HUDEP-2 (cell line): ENCODE measurements at regions not wholly inside any gene's neighbourhood (a gene's known extent, or its start where the extent isn't known, plus 50 kb on each side); places are given as distances from the start of the nearest gene placed in this dataset.
A peak's percentile ranks its signal among the peaks of the same experiment; 100 is the strongest.
"Not testable (repeated sequence)": the region's sequence is repeated elsewhere in the genome, so short reads cannot be mapped to it uniquely, and the experiment has no call there.

Experiments
- DNase-seq, 76 experiments: peaks; one replicate each; lab custom pipeline; 2025; ENCODE audit not compliant: unreplicated experiment in 76 of 76; lab: John Stamatoyannopoulos, UW

DNA sequence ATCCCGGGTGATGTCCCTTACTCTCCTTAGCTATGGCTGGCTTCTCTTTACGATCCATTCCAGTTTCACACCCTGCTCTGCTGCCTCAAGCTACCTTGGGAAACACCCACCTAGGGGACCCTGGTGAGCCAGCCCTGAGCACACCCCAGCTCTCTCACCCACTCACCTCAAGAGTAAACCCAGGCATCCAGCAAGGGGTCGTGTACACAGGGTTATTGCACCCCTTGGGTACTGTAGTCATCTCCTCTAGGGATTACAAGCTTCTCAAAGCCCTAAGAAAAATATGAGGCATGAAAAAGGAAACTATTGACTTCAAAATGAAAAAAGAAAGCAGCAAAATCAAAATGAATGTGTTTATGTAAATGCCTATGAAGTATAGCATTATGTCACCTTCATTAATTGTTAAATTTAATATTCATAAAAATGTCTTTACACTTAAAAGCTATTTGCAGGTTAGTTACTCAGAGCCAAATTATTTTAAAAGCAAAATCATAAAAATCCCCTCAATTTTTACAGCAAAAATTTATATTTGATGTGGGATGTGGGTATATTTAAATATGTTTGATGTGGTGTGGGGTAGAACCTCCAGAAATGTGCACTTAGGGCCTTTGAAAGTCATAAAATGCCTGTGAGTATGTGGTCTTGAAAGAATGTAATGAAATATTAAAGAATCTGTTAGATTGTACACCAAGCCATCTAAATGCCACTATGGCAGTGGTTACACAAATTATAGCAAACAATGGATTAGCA, 190.3 kb downstream of the C1orf94 start:
- no peak for DNase-seq

DNA sequence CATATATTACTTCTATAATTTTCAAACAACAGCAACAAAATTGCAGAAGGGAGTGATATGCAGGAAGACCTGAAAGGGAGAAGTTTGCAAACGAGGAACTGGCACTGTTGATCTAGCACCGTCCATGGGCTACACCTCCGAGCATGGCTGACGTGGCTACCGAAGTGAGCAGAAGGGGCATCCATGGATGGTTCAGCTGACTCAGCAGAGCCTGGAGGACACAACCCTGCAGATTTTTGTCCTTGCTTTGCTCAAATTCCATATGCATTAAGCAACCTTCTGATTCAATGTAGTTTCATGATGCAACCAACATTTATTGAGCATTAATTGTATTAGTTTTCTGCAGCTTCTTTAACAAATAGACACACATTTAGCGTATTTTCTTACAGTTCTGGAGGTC, 191.2 kb downstream of the C1orf94 start:
- DNase-seq: no peak

DNA sequence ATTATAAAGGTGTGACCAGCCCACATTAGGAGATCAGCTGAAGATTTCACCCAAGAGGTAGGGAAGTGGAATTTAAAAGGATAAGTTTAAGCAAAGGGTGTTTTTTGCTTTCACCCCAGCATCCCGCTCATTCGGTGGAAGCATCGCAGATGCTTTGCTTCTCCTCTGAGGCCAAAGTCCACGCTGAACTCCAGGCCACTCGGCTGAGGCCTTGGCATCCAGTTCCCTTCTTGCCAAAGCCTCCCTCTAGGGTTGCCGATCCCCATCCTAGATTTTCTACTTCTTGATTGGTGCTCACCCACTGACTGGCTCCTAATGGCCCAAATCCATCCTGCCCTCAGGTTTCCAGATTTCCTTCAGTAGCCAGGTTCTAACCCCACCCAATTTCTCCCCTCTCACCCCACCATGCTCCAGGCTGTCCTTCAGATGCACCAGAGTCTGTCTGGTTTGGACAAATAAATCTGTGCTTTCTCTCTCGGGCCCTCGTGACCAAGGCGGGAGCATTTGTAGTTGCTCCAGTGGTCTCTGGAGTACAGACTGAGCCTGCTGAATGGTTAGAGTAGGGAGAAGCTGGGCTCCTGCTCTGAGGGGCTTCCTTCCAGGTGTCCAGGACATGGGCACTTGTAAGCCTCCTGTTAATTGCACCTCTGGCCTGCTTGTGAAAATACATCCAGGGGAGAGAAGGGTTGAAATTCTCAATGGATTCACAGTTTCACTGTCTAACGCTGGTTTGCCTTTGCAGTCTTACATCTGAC, 193.2 kb downstream of the C1orf94 start:
- DNase-seq: no peak

DNA sequence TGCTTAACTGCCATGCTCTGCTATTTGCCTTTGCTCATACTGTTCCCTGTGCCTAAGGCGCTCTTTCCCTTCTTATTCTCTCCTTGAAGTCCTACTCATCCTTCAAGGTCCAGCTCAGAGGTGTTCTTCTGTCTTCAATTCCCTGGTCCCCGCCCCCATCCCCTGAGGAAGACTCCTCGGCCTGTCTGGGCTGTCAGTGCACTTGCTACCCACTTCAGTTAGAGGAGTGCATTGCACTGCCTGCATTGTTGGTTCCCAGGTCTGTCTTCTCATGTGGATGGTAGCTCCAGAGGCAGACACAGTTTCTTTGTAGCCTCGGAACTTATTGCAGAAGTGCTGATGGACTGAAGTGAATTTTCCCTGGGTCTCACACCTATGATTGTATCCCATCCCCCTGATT, 194.0 kb downstream of the C1orf94 start:
- DNase-seq: no peak

DNA sequence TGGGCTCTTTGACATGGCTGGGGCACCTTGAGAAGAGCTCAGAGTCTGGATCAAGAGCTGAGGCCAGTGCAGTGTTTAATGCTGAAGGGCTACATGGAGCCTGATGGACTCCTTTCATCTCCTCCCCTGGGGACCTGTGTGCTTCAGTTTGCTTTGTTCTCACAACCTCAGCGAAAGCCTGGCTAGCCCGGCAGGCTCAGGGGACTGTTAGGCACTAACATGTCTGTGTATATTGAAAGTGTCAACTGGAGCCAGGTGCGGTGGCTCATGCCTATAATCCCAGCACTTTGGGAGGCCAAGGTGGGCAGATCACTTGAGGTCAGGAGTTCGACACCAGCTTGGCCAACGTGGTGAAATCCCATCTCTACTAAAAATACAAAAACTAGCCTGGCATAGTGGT, 194.5 kb downstream of the C1orf94 start:
- DNase-seq: not testable (repeated sequence)

DNA sequence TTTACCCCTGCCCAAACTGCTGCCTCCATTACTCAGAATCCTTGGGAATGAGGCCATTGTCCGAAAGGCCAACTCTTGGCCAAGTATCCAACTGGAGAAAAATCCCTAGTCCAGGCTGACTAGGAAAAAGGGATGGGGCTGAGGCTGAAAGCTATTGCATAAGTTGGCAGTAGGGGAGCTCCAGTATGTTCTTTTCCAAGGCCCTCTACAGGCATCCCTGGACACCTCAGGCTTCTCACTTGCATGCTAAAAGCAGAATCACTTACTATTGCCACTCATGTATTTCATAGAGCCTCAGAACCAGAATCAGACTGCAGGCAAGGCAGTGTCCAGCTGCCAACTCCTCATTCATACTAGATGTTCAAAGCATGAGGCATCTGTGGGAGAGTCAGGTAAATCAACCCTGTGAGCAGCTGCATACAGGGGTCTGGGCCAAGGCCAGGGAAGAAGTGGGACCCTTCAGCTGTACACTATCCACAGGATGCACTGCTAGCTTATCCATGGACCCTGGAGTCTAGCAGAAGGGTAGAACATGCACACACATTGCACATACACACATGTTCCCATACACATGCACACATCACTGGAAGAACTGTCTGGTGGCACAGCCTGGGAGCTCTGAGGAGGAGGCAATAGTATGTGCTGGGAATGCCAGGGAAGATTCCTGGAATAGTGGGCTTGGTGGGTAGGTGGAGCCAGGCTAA, 195.3 kb downstream of the C1orf94 start:
- no peak for DNase-seq

DNA sequence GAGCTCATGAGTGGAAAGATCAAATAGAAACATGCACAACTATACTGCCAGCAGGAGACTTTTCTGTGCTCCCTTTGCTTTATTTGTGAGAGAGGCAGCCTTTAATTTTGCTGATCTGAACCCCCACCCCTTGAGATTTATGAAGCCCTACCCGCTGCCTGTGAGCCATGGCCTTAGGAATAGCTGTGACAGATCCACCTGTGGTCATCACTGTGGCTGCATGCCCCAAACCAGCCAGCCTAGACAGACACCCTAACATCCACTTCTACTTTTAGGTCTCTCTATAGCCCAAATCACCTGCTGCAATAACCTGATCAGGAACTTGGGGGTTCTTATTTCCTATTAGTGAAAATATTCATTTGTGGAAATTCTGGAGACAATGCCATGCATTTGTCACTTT, 196.2 kb downstream of the C1orf94 start:
- DNase-seq: no peak

DNA sequence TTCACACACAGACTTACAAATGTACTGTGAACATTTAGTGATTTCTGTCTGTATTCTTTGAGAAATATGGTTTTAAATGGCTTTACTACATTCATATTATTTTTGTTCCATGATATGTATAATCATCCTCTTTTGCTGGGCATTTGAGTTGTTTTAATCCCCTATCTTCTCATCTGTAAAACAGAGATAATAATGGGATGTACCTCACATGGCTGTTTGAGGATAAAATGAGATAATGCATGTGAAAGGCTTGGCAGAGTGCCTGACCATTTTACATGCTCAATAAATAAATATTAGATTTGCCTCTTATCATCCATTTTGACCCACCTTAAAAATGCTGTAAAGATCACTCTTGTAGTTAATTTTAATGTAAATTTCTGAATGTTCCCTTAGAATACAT, 197.2 kb downstream of the C1orf94 start:
- peak in 2 of 76 experiments; percentile 3 to 7 for DNase-seq

DNA sequence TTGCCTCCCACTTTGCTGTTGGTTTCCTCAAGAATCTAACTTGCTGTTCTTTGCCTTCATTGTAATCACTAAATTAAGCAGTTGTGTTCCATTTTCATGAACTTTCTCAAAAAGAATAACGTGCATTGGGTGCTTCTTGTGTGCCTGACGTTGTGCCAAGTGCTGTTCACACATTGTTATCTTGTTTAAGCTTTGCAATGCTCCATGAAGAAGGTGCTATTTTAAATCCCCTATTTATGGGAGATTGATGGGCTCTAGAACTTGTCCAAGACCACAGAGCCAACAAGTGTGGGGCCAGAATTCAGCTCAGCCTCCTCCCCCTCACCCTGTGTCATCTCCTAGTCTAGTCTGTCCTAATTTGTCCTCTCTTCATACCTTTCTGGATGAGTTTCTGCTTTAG, 199.8 kb downstream of the C1orf94 start:
- DNase-seq: no peak

DNA sequence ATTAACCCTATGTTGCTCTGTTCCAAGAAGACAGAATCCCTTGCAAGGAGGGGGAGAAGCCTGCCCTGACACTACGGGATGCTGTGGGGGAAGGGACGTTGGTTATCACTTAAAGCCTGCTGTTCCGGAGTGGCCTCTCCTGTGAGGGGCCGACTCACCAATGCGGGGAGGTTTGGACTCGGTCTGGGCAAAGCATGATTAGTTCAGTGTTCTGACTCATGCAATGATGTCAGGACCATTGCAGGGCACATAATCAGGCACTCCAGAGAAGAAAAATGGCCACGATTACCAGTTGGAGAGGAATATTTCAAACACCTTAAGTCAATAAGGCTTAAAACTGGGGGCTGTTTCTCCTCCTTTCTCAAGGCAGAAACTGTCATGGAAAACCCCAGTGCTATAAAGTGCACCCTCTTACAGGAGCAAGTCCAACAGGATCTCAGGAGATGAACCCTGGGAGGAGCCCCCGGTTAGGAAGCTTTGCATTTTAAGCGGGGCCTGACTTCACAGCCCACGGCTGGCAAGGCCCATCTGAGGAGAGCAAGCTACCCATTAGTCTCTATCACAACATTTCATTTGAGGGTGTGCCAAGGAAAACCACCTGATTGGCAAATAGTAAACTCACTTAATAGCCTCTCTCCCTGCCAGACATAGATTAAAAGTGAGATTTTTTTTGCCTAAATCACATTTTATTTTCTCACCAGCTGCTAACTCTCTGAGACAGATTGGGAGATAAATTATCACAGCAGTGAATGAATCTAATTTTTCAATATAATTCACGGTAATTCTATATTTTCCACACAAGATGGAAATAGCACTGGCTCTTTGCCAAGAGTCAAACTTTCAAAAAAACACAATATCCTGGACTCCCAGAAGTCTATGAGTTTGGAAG, 202.5 kb downstream of the C1orf94 start:
- peak in 12 of 76 experiments; percentile 2 to 58 (median 14) for DNase-seq

DNA sequence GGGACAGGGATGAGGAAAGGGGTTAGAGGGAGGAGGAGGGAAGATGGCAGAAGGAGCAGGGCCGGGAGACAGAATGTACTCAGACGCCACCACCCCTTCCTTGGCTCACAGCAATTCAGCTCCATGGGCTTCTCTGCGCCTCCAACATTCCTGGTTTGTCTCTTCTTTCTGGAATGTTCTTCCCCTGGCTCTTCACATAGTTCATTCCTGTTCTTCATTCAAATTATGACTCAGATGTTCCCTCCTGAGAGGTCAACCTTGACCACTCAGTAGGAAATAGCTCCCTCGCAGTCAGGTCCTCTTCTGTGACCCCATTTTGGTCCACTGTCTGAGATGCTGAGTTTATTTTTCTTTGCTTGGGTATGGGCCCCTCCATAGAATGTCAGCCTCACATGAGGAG, 203.2 kb downstream of the C1orf94 start:
- no peak for DNase-seq

DNA sequence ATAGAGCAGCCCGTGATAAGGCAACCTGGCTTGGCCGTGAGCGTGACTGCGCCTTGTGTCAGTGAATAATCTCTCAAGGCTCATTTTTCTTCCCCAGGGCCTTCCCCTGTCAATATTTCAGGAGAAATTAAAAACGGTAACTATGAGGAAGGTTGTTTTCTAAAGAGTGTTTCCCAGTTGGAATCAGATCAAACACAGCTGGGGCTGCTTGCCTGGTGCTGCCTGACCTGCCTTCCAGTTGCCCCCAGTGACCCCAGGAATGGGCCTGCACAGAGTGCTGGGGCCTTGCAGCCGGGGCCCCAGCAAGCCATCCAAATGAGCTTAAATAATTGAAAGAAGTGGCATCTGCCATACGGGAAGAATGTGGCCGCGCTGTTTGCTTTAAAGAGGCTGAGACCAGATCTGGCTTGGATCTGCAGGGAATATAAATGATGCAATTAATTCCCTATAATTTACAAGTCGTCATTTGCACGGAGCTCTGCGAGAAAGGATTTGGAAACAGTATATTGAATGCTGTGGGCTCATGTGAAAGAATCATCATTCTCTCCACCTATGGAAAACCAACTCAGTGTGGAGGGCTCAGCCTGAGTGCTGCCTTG, 203.9 kb downstream of the C1orf94 start:
- no peak for DNase-seq

DNA sequence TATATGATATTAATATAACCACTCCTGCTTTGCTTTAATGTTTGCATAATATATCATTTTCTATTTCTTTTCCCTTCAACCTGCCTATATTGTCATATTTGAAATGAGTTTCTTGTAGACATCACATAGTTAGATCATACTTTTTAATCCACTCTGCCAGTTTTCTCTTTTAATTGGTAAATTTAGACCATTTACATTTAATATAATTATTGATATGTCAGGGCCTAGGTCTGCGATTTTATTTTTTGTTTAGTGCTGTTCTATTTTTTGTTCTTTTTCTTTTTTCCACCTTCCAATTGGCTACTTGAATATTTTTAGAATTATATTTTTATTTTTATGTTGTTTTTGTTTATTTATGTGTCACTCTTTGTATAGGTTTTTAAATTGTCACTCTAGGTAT, 213.3 kb downstream of the C1orf94 start:
- DNase-seq: no peak

DNA sequence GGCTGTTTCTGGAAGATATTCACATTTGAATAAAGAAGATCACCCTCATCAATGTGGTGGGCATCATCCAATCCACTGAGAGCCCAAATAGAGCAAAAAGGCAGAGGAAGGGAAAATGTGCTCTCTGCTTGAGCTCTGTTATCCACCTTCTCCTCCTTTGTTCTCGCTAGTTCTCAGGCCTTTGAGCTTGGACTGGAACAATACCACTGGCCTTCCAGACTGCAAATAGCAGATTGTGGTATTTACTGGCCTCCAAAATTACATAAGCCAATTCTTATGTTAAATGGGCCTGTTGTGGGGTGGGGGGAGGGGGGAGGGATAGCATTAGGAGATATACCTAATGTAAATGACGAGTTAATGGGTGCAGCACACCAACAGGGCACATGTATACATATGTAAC, 219.3 kb downstream of the C1orf94 start:
- no peak for DNase-seq

DNA sequence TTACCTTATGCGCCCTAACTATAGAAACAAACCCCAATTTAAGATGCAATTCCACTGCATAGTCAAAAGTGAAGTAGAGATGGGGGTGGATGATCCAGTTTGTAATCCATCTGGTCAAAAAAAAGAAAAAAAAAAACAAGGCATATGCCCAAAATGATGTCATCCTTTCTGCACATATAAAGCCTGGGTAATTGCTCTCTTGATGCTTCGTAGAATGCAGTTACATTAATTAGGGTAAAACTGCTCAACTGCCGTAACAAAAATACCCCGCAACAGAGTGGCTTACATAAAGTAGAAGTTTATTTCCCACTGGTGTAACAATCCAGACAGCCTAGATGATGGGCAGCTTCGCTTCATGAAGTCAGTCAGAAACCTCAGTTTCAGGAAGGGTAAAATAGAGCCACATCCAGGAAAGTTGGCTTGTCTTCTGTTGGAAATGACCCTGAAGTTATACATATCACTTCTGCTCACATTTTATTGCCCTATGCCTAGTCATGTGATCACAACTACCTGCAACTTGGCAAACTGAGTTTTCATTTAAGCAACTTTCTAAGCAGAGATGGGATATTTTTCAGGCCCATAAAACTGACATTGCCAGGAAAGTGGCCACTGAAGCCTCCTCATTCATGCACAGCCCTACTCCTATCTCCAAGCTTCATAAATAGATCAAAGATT, 221.7 kb downstream of the C1orf94 start:
- no peak for DNase-seq

DNA sequence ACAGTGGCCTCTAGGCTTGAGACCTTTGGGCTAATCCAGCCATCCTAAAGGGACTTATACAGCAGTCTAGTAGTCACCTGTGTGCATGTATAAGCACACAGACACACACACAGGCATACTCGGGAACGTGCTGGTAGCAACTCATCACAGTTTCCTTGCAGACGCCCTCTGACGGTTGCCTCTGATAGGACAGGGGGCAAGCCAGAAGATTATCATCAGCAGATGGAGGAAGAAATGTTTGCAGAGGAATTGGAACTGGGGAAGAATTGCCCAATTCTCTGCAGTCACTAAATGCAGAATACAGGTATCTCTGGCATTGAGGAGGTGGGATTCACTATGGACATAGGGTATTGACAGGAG, 222.2 kb downstream of the C1orf94 start:
- DNase-seq: no peak

DNA sequence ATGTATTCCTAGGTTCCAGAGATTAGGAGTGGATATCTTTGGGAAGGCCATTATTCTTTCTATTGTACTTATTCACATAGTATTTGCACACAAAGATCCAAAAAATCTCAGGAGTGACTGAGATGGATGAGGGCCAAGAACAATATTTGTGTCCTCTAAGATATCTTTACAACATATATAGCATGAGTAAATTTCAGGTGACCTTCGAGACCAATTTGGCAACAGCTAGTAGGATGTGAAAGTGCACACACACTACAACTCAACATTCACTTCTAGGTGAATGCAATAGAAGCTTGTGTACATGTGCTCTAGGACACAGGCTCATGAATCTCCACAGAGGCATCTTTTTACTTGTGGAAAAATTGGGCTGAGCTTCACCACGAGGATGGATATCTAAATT, 224.0 kb downstream of the C1orf94 start:
- DNase-seq: no peak

DNA sequence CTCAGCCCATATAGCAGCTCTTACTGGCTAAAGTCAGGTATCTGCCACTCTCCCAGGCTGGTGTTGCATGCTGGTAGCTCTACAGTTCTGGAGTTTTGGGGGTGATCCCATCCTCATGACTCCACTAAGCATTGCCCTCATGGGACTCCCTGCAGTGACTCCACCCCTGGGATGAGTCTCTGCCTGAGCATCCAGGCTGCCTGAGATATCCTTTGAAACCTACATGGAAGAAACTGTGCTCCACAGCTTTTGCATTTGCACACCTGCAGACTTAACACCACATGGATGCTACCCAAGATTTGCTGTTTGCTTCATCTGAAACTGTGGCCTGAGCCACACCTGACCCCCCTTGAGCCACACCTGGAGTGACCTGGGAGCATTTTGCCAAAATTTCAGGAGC, 226.4 kb downstream of the C1orf94 start:
- DNase-seq: no peak

DNA sequence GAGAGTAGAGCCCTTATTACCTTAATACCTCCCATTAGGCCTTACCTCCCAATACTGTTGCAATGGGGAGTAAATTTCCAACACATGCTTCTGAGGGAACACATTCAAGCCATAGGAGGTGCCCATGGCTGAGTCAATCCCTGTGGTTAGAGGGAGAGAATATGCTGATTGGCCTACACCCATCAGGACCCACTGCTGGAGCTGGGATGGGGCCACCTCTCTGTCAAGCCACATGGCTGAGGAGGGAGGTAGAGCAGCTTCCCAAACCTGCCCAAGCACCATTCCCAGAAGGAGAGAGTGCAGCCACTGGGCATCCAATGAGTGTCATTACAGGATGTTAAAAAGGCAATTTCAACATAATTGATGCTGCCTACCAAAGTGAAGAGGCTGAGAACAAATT, 228.1 kb downstream of the C1orf94 start:
- DNase-seq: no peak
